Choroid plexus epithelial cell (primary cell): ENCODE measurements at regions not wholly inside any gene's neighbourhood (a gene's known extent, or its start where the extent isn't known, plus 50 kb on each side); places are given as distances from the start of the nearest gene placed in this dataset.

Source experiments
- DNase-seq: peaks from one replicate; pipeline ENCODE4 v3.0.0-alpha.2; 2010; ENCODE audit warnings: low read depth
- H3K4me3 ChIP-seq: 2 replicates; pipeline ENCODE4 v1.5.1; 2011; ENCODE audit warnings: low read depth, mild to moderate bottlenecking, control low read depth, low read length, moderate library complexity
- TF ChIP-seq, protein P1 (sequence below): conservative IDR thresholded peaks from 2 replicates; pipeline ENCODE4 v1.5.1; 2011; ENCODE audit warnings: low read depth, mild to moderate bottlenecking, control low read depth, inconsistent platforms, low read length, moderate library complexity

- TF ChIP-seq, protein P1, sequence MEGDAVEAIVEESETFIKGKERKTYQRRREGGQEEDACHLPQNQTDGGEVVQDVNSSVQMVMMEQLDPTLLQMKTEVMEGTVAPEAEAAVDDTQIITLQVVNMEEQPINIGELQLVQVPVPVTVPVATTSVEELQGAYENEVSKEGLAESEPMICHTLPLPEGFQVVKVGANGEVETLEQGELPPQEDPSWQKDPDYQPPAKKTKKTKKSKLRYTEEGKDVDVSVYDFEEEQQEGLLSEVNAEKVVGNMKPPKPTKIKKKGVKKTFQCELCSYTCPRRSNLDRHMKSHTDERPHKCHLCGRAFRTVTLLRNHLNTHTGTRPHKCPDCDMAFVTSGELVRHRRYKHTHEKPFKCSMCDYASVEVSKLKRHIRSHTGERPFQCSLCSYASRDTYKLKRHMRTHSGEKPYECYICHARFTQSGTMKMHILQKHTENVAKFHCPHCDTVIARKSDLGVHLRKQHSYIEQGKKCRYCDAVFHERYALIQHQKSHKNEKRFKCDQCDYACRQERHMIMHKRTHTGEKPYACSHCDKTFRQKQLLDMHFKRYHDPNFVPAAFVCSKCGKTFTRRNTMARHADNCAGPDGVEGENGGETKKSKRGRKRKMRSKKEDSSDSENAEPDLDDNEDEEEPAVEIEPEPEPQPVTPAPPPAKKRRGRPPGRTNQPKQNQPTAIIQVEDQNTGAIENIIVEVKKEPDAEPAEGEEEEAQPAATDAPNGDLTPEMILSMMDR, result no peak
- no peak overlapping the region for H3K4me3 ChIP-seq
- no peak for DNase-seq
Measured at GRCh38 chr18:43649649-43650357, 372.5 kb upstream of the SYT4 start.

DNA sequence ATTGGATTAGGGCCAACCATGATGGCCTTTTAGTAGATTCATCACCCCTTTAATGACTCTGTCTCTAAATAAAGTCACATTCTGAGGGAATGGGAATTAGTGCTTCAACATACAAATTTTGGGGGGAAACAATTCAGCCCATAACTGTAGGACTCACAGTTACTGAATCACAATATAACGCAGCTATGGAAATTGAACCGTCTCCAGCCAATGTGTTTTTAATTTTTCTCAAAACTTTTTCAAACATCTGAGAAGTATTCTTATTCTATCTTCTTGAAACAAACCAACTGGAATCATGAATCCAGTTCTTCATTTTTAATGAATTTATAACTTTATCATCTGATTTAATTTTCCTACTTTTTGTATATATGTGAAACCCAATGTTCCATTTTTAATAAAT lies 373.1 kb upstream of the SYT4 start:
- TF ChIP-seq, protein P1, result no peak

GRCh38 chr18:43651057-43651456 lies 373.8 kb upstream of the SYT4 start:
- DNase-seq, result no peak
- no peak overlapping the region for H3K4me3 ChIP-seq
- TF ChIP-seq, protein P1, result no peak

More for the DNA sequence above, 373.1 kb upstream of the SYT4 start:
- H3K4me3 ChIP-seq, result no peak overlapping the region
- DNase-seq, result no peak

- TF ChIP-seq, protein P1, result no peak
- no peak overlapping the region for H3K4me3 ChIP-seq
- DNase-seq, result no peak
Measured at GRCh38 chr18:43656547-43656946, 379.3 kb upstream of the SYT4 start.

DNA sequence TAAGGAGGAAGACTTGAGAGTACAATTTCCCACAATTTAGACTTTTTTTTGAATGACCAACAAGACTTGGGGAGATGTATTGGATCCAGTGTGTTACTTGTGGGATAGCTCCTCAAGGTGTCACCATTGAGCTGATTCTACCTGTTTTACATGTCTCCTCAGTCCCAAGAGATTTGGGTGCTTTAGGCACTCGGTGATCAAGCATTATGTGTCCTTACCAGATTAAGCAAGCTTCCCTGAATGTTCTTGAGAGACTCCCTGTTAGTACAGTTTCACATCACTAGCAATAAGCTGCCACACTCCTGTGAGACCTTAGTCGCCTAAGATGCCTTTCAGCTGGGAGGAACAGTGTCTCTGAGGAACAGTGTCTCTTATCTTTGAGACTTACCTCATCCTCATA lies 384.3 kb upstream of the SYT4 start:
- TF ChIP-seq, protein P1, result peak; percentile 71
- H3K4me3 ChIP-seq, result no peak overlapping the region
- DNase-seq, result peak; percentile 91

GRCh38 chr18:43662657-43663056 lies 385.4 kb upstream of the SYT4 start:
- peak overlapping the region; percentile 11 for H3K4me3 ChIP-seq
- TF ChIP-seq, protein P1, result no peak
- peak; percentile 95 for DNase-seq

DNA sequence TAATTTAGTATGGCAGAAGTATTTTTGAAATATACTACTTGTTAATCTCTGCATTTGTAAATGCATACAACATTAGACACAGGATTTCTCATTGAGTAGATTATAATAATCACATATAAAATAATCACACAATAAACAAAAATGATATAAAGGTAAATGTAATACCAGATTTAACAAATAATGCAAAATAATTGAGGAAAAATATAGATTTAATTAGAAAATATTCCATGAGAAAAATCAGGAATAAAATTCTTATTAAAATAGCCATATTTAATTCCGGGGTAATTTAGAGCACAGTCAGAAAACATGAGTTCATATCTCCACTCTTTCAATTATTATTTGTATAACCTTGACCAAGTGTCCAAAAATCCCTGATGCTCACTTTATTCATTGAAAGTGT lies 385.9 kb upstream of the SYT4 start:
- no peak for DNase-seq
- TF ChIP-seq, protein P1, result no peak

More for the DNA sequence above, 385.9 kb upstream of the SYT4 start:
- H3K4me3 ChIP-seq, result no peak overlapping the region
